GM18951 (cell line): ENCODE measurements at regions not wholly inside any gene's neighbourhood (a gene's known extent, or its start where the extent isn't known, plus 50 kb on each side); places are given as distances from the start of the nearest gene placed in this dataset.

ENCODE experiments used
- POLR2A ChIP-seq: IDR thresholded peaks from 4 replicates; pipeline ENCODE4 v1.6.1; 2011; ENCODE audit warnings: mild to moderate bottlenecking; ENCODE audit not compliant: insufficient read length, insufficient read depth; ENCODE audit errors: extremely low read depth
- in situ Hi-C: fragments of 300-500 bp; cut with MboI; formaldehyde crosslinking; loops from one replicate; pipeline ENCODE4 v1.12.0; 2022; ENCODE audit warnings: low sequenced_read_pairs, mixed read lengths, inconsistent platforms; ENCODE audit not compliant: unreplicated experiment

DNA sequence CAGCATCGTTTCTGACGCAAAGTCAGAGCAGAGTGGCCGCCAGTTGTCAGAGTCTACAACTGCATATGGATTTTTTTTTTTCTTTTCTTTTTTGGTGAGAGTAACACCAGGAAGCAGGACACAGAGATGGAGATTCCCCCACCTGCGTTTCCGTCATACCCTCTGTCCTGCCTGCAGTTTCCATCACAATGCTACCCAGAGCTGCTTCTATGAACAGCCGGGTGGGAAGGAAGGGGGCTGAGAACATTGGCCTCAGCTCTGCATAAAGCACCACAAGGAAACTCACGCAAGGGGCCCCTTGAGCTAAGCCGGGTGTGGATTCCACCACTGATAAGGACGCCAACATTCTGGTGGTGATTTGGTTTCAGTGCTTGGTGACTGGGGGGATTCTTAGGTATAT lies 183.5 kb upstream of the AFDN start:
- no peak for TF ChIP-seq POLR2A

DNA sequence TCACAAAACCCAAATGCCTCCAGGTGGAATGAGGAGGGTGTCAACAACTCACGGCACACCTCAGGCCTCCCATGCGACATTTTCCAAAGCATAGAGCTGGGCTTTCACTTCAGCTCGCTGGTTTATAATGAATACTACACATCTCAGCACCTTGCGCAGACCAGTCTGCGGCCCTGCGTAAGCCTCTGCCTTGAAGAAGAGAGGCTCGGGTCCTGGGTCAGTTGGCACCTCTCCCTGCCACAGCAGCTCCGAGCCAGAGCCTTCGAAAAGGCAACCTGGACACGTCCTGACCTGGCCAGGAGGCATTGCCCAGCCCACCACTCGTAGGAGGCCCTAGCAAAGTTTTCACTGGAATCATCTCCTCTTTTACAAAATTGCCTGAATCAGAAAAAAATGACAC lies 183.0 kb upstream of the AFDN start:
- in situ Hi-C loops: no loop called here

More for the DNA sequence above, 183.5 kb upstream of the AFDN start:
- in situ Hi-C loops: no loop called here

DNA sequence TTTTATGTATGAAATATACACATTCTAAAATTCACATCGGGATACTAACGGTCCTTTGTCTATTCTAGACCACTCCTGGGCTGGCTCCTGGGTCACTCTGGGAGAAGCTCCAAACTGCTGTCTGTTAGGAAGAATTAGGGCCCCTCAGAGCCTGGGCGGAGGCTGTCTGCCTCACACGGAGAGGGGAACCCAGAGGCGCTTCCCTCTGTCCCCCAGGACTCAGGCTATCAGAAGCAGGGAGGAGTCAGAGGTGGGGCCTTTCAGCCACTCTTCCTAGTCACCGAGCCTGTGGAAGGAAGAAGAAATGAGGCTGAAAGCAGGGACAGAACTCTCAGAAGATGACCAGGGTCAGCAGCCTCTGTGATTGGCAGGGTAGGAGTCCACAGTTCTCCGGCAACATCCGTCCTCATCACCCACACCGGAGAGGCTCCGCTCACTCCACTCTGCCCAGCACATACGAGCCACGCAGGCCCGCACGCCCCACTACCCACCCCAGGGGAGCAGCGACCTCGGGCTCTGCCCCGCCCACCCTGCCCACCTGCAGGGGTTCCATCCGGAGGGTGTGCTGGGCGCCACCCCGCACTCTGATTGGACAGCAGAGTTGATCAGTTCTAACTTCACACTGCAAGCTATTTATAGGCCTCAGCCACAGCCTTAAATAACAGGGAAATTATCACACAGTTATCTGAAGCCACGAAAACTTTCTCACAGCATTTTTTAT lies 182.1 kb upstream of the AFDN start:
- in situ Hi-C loops: no loop called here
- no peak for TF ChIP-seq POLR2A

More for the DNA sequence above, 183.0 kb upstream of the AFDN start:
- TF ChIP-seq POLR2A: no peak

DNA sequence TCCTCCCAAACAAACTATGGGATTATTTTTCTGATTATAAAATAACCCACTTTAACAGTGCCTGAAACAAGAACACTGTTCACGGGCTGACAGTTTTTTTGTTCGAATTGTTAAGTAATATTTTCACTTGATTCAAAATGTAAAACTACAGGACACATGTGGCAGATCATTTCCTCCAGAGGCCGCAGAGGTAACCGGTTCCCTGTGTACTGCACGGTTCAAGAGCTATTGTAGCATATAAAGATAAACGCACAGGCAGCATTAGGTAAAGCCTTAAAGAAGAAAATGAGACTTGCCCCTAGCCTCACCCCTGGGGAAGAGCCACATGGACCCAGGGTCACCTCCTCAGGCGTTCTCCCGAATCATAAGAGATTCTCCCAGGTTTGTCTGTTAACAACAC lies 181.3 kb upstream of the AFDN start:
- no peak for TF ChIP-seq POLR2A
- in situ Hi-C loops: no loop called here

DNA sequence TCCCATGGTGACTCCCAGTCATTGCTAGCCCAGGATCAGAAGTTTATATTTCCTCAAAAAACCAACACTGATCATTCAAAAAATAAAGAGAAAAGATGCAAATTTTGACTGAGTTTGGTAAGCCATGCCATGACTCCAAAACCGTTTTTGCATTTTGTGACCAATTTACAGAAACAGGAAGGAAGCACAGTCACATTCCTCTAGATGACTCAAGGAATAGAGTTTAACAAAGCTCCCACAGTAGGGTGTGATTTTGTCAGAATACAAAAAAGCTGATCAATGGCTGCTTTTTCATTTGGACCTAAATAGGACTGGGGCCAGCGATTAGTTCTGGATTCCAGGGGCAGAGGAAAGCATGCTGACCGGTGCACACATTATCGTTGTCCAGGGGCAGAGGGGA lies 179.4 kb upstream of the AFDN start:
- in situ Hi-C loops: no loop called here

DNA sequence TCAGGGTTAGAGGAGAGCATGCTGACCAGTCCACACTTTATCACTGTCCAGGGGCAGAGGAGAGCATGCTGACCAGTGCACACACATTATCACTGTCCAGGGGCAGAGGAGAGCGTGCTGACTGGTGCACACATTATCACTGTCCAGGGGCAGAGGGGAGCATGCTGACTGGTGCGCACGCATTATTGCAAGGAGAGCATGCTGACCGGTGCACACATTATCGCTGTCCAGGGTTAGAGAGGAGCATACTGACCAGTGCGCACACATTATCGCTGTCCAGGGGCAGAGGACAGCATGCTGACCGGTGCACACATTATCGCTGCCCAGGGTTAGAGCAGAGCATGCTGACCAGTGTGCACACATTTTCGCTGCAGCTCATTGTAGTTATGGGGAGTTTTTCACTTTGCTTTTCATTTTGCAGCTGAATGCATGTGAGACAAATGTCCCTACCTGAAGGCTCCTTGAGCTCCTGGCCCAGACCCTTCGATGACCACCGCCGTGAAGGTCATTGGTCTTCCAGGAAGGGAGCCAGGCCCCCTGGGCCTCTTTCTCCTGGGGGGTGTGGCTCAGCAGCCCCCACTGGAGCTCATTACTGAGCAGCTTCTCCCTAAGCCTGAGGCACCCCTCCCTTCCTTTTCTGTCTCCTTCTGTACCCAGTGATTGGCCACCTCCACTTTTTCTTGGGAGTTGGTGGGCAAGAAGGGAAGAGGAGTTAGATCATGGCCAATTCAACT lies 178.8 kb upstream of the AFDN start:
- TF ChIP-seq POLR2A: no peak
- in situ Hi-C loops: no loop called here

More for the DNA sequence above, 179.4 kb upstream of the AFDN start:
- no peak for TF ChIP-seq POLR2A

DNA sequence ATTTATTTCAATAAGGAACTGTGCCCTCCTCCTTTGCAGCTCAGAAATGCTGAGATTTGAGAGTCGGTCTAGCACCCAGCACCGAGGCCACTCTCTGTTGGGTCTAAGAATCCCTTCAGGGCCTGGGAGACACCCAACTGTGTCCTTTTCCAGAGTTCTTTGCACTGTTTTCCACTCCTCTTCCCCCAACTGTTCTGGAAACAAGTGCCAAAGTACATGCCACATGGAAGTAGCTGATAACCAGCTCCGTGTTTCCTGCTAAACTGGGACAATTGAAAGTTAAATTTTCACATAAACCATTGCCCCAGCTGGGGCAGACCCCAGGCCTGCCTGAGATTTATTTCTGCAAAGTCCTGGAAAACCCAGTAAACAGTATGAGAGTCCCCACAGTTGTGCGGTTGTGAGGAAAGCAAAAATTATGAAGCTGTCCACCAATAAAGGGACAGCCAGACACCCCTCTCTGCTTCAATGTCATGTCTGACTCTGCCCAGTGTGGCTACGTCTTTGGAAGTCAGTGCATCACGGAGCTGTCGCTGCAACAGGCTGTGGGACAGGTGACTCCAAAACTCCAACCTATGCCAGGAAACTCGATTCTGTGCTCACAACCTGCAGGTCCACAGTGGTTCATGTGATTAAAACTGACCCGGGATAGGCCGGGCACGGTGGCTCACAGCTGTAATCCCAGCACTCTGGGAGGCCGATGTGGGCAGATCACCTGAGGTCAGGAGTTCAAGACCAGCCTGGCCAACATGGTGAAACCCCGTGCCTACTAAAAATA lies 178.0 kb upstream of the AFDN start:
- in situ Hi-C loops: no loop called here
- TF ChIP-seq POLR2A: no peak

DNA sequence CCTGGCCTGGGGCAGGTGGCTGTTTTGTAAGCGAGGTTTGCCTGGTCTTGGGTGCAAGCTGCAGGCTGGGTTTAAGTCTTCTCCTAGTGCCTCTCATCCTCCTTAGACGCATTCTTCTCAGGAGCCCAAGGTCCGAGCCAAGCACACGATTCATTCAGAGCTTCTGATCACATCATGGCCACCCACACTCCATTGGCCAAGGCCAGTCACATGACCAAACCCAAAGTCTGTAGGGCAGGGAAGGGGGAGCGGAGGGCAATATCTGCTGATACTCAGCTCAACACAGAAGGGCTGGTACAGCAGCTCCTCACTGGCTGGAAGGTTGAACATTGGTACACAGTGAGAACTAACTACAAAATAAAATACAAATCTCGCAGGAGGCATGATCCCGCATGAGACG lies 177.2 kb upstream of the AFDN start:
- TF ChIP-seq POLR2A: no peak
- in situ Hi-C loops: no loop called here

DNA sequence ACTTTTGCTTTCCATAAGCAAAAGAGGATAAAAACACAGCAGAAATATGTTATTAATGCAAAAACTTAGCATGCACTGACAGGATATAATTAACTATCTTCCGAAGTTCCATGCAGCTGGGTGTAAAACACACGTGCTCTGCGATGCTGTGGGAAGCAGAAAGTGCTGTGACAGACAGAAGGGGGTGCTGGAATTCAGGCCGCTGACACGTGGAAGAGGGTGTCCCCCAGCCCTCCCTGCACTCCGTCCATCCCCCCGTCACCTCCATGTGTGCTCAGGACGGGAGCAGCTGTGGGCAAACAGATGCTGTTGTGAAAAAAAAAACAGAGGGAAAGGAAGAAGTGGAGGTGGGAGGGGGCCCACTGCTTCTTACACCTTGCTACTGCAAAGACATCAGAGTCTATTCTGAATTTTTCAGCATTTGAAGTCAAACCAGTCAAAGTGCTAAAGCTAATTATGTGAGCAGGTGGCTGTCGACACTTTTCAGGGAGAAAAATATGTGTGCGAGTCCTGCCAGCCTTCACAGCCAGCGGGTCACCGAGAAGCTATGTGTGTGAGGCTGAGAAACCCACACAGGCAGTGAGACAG lies 175.9 kb upstream of the AFDN start:
- in situ Hi-C loops: no loop called here

DNA sequence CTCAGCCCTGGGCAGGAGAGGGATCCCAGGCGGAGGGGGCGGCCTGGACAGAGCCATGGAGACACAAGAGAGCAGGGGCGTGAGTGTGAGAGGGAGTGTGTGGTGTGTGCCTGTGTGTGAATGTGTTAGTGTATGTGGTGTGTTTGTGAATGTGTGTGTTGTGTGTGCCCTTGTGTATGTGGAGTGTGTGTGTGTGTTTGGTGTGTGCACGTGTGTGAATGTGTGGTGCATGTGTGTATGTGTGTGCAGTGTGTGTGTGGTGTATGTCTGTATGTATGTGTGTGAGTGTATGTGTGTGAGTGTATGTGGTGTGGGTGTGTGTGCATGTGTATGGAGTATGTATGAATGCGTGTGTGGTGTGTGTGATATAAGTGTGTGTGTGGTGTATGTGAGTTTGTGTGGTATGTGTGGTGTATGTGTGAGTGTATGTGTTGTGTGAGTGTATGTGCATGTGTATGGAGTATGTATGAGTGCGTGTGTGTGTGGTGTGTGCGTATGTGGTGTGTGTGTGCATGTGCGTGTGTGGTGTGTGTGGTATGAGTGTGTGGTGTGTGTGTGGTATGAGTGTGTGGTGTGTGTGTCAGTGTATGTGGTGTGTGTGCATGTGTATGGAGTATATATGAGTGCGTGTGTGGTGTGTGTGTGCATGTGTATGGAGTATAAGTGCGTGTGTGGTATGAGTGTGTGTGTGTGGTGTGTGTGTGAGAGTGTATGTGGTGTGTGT lies 175.2 kb upstream of the AFDN start:
- in situ Hi-C loops: no loop called here
- TF ChIP-seq POLR2A: no peak

More for the DNA sequence above, 175.9 kb upstream of the AFDN start:
- no peak for TF ChIP-seq POLR2A

DNA sequence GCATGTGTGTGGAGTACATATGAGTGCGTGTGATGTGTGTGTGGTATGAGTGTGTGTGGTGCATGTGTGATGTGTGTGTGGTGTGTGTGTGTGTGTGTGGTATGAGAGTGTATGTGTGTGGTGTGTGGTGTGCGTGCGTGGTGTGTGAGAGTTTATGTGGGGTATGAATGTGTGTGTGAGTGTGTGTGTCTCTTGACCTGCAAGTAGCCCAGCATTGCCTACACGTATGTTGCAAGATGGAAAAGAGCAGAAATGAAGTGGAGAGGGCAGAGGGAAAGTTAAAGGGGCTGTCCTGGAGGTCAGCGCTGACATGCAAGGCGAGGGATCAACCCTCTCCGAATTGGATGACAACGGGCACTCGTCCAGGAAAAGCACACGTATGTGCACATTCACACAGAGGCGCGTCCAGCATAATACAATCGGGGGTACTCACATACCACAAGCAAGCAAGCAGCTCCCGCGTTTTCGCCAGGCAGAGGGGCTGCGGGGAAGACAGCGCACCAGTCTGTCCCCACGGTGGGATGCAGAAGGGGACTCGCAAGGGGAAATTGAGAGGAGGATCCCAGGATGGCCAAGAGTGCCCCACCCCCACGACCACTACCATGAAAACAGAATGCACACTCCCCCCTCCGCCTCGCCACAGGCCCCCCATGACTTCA lies 174.5 kb upstream of the AFDN start:
- TF ChIP-seq POLR2A: no peak
- in situ Hi-C loops: no loop called here

DNA sequence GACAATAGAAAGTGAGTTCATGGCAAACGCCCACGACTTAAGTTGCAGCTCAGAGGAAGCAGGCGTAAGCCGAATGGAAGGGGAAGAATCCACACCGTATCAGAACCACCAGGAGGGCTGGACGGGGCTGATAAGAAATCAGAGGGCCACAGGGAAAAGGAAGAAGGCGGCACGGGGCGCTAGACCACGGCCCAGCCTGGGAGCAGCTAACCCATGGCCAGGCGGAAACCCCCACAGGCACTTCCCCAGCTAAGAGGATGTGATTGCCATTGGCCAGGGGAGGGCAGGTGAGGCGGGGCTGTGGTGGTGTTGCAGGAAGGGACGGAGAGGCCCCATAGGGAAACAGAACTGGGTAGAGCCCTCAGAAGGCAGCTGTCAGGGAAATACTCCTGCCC lies 174.0 kb upstream of the AFDN start:
- TF ChIP-seq POLR2A: no peak
- in situ Hi-C loops: no loop called here
